GM21390 (cell line): ENCODE measurements at regions not wholly inside any gene's neighbourhood (a gene's known extent, or its start where the extent isn't known, plus 50 kb on each side); places are given as distances from the start of the nearest gene placed in this dataset.

Experiments used
- ATAC-seq: cut with Tn5 transposase; IDR thresholded peaks from one replicate; pipeline ENCODE4 v1.9.1; 2021; ENCODE audit not compliant: unreplicated experiment

- no peak for ATAC-seq
Measured at GRCh38 chr13:90089051-90089450, 1258.4 kb upstream of the MIR17HG start.

GRCh38 chr13:90091611-90092010, 1255.9 kb upstream of the MIR17HG start:
- no peak for ATAC-seq

GRCh38 chr13:90094357-90094756, 1253.1 kb upstream of the MIR17HG start:
- no peak for ATAC-seq

- no peak for ATAC-seq
Measured at GRCh38 chr13:90098577-90098976, 1248.9 kb upstream of the MIR17HG start.

GRCh38 chr13:90099847-90100246, 1247.6 kb upstream of the MIR17HG start:
- ATAC-seq = no peak

- ATAC-seq = no peak
Measured at GRCh38 chr13:90103099-90103784, 1244.2 kb upstream of the MIR17HG start.

GRCh38 chr13:90104764-90105163, 1242.7 kb upstream of the MIR17HG start:
- no peak for ATAC-seq

GRCh38 chr13:90105276-90105675, 1242.2 kb upstream of the MIR17HG start:
- no peak for ATAC-seq

GRCh38 chr13:90105849-90106496, 1241.5 kb upstream of the MIR17HG start:
- no peak for ATAC-seq

- no peak for ATAC-seq
Measured at GRCh38 chr13:90107661-90108060, 1239.8 kb upstream of the MIR17HG start.

- no peak for ATAC-seq
Measured at GRCh38 chr13:90108547-90108946, 1238.9 kb upstream of the MIR17HG start.

GRCh38 chr13:90116121-90116520, 1231.4 kb upstream of the MIR17HG start:
- ATAC-seq = no peak

GRCh38 chr13:90118467-90119071, 1228.9 kb upstream of the MIR17HG start:
- ATAC-seq = no peak

- no peak for ATAC-seq
Measured at GRCh38 chr13:90120026-90120425, 1227.5 kb upstream of the MIR17HG start.

GRCh38 chr13:90121784-90122183, 1225.7 kb upstream of the MIR17HG start:
- ATAC-seq = no peak

GRCh38 chr13:90122531-90122930, 1225.0 kb upstream of the MIR17HG start:
- ATAC-seq = no peak

- no peak for ATAC-seq
Measured at GRCh38 chr13:90135558-90135957, 1211.9 kb upstream of the MIR17HG start.

GRCh38 chr13:90142251-90142650, 1205.2 kb upstream of the MIR17HG start:
- no peak for ATAC-seq

- ATAC-seq = no peak
Measured at GRCh38 chr13:90154311-90154960, 1193.1 kb upstream of the MIR17HG start.

GRCh38 chr13:90156390-90156789, 1191.1 kb upstream of the MIR17HG start:
- no peak for ATAC-seq

GRCh38 chr13:90168953-90169352, 1178.5 kb upstream of the MIR17HG start:
- ATAC-seq = no peak

- no peak for ATAC-seq
Measured at GRCh38 chr13:90170208-90170607, 1177.3 kb upstream of the MIR17HG start.
